NCI-H510A (cell line): ENCODE measurements at regions not wholly inside any gene's neighbourhood (a gene's known extent, or its start where the extent isn't known, plus 50 kb on each side); places are given as distances from the start of the nearest gene placed in this dataset.
"Not testable (repeated sequence)": the region's sequence is repeated elsewhere in the genome, so short reads cannot be mapped to it uniquely, and the experiment has no call there.

Experiments
- DNase-seq: peaks from one replicate; lab custom pipeline; 2025; lab: John Stamatoyannopoulos, UW

GRCh38 chr7:110483553-110483952 is 607.4 kb upstream of the LRRN3 start:
- DNase-seq = no peak

DNA sequence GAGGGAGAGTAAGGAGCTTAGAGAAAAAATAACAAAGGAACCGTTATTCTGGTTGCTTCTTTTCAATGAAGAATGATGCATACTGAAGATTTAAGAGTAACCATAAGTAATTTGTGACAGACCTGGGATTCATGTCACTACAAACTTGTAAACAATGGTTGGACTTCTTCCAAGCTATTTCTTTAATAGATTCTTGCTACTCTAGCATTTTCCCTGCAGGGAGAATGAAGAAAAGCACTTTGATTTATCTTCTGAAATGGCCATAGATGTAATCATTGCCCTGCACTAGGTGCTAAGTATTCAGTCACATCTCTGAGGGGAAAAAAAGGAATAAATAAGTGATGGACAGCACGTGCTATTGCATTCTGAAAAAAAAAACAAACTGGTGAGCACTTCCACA is 606.6 kb upstream of the LRRN3 start:
- DNase-seq = no peak

- no peak for DNase-seq
Observed at GRCh38 chr7:110486549-110486948, 604.4 kb upstream of the LRRN3 start.

DNA sequence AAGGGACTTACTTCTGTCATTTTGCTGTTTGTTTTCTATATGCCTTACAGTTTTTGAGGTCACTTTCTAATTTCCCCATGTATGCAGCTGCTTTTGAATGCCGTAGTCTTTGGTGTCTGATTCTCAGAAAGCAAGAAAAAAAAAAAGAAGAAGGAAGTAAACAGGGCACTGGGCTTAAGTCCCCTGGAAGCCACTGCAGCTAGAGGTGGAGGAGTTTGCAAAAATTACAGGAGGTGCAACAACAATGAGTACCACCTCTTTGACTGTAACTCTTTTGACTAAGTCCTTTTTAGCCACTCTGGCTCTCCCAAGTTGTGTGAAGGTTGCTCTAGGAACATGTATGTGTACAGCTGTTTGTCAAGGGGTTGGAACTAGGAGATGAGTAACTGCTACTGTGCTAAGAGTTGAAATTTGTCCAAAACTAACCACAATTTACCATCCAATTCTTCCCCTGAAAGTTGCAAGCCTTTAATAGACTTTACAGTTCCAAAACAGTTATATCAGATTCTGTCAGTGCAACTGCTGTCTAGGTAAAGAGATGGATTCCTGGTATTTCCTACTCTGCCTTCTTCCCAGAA is 588.0 kb upstream of the LRRN3 start:
- no peak for DNase-seq

- no peak for DNase-seq
Observed at GRCh38 chr7:110507369-110507768, 583.6 kb upstream of the LRRN3 start.

- DNase-seq = no peak
Observed at GRCh38 chr7:110507832-110508231, 583.1 kb upstream of the LRRN3 start.

- DNase-seq = not testable (repeated sequence)
Observed at GRCh38 chr7:110514975-110515551, 575.9 kb upstream of the LRRN3 start.

DNA sequence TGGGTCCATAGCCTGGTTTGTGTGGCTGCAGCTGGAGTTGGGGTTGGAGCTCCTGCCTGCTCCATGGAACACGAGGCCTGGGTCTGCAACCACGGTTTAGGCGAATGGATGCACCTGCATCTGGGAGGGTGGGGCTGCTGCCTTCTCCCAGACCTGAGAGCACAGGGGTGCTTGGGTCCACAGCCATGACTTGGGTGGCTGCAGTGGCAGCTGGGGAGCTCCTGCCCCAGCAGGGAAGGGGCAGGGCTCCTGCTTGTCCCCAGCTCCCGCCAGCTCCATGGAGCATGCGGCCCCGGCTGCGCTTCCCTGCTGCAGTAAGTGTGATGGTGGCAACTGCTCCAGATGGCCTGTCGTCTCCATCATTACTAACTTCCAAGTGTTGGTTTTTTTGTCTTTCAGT is 571.1 kb upstream of the LRRN3 start:
- no peak for DNase-seq

DNA sequence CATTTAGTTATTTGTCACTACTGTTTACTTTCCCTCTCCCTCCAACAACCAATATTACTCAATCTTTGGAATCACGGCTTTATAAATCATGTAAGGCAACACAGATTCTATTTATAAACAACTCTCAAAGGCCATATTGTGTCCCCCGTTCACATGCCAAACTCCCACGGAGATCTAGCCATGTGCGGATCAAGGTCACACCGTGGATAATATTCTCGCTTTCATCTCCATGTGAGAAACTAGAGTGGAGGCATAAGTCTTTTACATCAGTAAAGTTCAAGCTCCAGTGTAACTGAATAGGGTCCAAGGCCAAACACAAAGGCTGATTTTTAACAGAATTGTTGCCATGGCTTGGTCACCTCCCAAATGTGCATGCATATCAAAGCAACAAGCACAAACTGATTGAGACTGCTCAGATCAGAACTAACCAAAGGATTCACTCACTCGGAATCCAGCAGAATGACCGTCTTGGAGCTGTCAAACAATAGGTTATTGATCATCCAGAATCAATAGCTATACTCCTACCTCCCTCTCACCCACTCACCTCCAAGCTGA is 569.5 kb upstream of the LRRN3 start:
- no peak for DNase-seq

GRCh38 chr7:110522061-110522760 is 568.7 kb upstream of the LRRN3 start:
- DNase-seq = no peak

- no peak for DNase-seq
Observed at GRCh38 chr7:110522761-110523200, 568.1 kb upstream of the LRRN3 start.

DNA sequence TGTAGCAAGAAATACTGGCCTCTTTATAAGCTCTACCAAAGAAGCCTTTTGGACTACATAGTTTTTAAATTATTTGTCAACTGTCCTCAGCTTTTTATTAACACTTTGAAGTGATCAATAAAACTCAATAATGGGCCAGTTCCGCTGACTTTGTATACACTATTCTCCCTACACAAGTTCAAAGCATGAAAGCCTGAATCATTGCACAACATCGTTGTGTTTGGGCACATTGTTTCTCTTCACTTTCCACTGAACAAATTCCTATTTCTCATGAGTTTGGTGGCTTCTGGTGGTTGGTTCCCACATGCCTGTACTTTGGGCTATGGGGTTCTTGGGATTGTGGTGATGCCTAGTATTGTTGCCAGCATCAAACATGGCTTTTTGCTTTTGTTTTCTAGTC is 561.8 kb upstream of the LRRN3 start:
- no peak for DNase-seq

GRCh38 chr7:110531186-110531585 is 559.7 kb upstream of the LRRN3 start:
- no peak for DNase-seq

DNA sequence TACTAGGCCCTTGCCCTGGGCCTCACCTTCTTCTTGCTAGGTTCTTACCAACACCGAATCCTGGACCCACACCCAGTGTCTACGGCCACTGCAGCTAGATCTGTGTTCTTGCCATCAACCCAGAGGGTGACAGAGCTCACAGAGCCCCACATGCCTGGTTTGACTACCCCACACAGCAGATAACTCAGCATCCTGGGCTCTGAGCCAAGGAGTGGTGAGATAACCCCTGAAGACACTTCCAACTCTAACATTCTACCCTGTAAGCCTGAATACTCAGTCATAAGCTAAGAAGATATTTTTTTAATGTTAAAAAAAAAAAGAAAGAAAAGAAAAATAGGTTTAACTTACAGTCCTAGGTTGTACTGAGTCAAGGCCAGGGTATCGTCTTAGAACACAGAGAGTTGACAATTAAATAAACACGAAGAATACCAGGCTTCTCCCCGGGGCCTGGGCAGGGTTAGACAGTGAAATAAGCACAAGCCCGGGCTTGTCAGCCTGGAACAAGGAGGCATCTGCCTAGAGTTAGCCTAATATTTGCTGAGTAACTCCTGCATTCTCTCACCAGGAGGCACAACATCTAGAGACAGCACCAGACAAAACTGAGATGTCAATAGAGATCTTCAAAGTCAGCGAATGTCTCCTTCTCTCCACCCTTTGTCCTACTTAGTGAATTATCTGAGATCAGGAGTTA is 556.5 kb upstream of the LRRN3 start:
- DNase-seq = no peak

- DNase-seq = no peak
Observed at GRCh38 chr7:110539216-110539615, 551.7 kb upstream of the LRRN3 start.

GRCh38 chr7:110541962-110542361 is 549.0 kb upstream of the LRRN3 start:
- no peak for DNase-seq

GRCh38 chr7:110544194-110544593 is 546.7 kb upstream of the LRRN3 start:
- DNase-seq = no peak

DNA sequence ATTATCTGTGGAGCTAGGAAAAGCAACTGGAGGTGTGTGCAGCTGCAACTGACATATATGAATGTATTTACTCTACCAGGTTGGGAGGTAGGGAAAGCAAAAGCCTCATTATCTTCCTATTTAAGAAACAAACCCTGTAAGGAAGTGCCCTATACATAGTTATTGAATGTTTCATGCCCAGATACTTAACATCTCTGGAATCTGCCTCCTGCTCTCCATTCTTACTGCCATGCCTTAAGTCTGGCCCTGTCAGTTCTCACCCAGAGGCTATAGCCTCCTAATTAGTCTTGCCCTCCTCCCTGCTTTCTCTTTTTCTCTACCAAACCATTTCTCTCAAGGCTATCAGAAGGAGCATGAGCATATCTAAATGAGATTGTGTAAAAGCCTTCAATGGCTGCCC is 542.6 kb upstream of the LRRN3 start:
- no peak for DNase-seq

DNA sequence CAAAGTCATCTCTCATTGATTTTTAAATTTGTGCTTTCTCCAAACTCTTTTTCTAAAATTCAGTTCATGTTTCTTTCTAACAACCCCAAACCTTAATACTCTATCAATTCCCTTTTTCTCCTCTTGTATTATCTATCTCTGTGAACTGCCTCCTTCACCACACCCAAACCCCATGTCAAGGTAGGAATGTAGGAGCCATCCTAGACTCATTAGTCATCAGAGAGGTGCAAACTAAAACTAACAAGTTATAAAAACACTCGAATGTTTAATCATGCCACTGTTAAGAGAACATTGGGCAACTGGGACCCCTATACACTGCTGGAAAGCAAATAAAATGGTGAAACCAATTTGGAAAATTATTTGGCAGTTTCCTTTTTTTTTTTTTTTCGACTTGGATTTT is 533.8 kb upstream of the LRRN3 start:
- DNase-seq = no peak

DNA sequence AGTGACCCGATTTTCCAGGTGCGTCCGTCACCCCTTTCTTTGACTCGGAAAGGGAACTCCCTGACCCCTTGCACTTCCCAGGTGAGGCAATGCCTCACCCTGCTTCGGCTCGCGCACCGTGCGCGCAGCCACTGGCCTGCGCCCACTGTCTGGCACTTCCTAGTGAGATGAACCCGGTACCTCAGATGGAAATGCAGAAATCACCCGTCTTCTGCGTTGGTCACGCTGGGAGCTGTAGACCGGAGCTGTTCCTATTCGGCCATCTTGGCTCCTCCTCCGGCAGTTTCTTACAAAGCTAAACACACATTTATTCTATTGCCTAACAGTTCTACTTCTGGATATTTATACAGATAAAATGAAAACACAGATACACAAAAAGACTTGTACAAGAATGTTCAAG is 527.6 kb upstream of the LRRN3 start:
- not testable (repeated sequence) for DNase-seq

GRCh38 chr7:110564246-110564645 is 526.7 kb upstream of the LRRN3 start:
- DNase-seq = no peak

DNA sequence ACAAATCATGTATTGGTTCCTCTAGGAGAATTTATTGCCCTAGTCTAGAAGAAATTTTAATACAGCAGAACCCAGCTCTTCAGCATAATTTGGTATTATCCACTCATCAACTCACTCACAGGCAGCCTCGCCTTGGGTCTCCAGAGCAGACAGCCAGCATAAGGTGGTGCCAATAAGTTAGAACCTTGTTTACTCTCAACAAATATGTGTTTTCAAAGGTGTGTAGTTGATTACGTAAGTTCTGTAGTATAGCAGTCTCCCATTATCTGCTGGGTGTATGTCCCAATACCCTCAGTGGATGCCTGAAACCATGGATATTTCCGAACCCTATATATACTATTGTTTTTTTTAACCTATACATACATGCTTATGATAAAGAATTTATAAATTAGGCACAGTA is 522.5 kb upstream of the LRRN3 start:
- DNase-seq = no peak

DNA sequence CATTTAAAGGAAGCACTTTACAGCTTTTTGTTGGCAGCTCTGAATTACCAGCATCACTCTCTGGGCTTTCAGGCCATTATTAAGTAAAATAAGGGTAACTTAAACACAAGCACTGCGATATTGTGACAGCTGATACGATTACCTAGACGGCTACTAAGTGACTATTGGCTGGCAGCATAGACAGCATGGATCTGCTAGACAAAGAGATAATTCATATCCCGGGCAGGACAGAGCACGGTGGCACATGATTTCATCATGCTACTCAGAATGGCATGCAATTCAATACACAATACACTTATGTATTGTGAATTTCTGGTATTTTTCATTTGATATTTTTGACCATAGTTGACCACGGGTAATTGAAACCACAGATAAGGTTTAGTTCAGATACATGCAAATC is 522.0 kb upstream of the LRRN3 start:
- no peak for DNase-seq
